Testis (tissue), 2 donors: ENCODE measurements at regions not wholly inside any gene's neighbourhood (a gene's known extent, or its start where the extent isn't known, plus 50 kb on each side); places are given as distances from the start of the nearest gene placed in this dataset.

Source experiments
- DNase-seq: peaks from one replicate; pipeline ENCODE4 v3.0.0-alpha.2; 2019
- H3K27ac ChIP-seq, 2 donors: fragments of 200-600 bp; sonication (generic); one replicate each; pipeline ENCODE4 v1.5.1; 2019
- H3K27me3 ChIP-seq: fragments of 200-600 bp; sonication (generic); one replicate; pipeline ENCODE4 v1.5.1; 2019
- H3K36me3 ChIP-seq: fragments of 200-600 bp; sonication (generic); one replicate; pipeline ENCODE4 v1.5.1; 2017; ENCODE audit warnings: low read depth; ENCODE audit errors: missing control alignments
- H3K4me1 ChIP-seq: fragments of 200-600 bp; sonication (generic); one replicate; pipeline ENCODE4 v1.5.1; 2019
- H3K4me3 ChIP-seq, 2 donors: fragments of 200-600 bp; sonication (generic); one replicate each; pipeline ENCODE4 v1.5.1; 2017 to 2019
- H3K9me3 ChIP-seq: fragments of 200-600 bp; sonication (generic); one replicate; pipeline ENCODE4 v1.5.1; 2017
- CTCF ChIP-seq, 3 experiments: fragments of 450-650 bp in 2 of 3; fragments of 200-600 bp in 1 of 3; sonication (generic) in 1 of 3; IDR thresholded peaks; one replicate each; pipeline ENCODE4 v1.5.1; 2016 to 2019; ENCODE audit warnings: antibody characterized with exemption in 3 of 3, mild to moderate bottlenecking in 2 of 3, moderate library complexity in 1 of 3
- POLR2A ChIP-seq: fragments of 450-650 bp; IDR thresholded peaks from one replicate; pipeline ENCODE4 v1.6.1; 2017; ENCODE audit warnings: antibody characterized with exemption, mild to moderate bottlenecking, moderate library complexity
- WGBS, 2 donors: methylation state at CpG; one replicate each; pipeline ENCODE4 v1.1.5; 2018; 5-methylcytosine and 5-hydroxymethylcytosine counted together
- intact Hi-C: fragments of 100-400 bp; cut with DNase I; formaldehyde crosslinking; loops from one replicate; pipeline ENCODE4 v1.15.1; 2023; ENCODE audit warnings: low total_unique reads

DNA sequence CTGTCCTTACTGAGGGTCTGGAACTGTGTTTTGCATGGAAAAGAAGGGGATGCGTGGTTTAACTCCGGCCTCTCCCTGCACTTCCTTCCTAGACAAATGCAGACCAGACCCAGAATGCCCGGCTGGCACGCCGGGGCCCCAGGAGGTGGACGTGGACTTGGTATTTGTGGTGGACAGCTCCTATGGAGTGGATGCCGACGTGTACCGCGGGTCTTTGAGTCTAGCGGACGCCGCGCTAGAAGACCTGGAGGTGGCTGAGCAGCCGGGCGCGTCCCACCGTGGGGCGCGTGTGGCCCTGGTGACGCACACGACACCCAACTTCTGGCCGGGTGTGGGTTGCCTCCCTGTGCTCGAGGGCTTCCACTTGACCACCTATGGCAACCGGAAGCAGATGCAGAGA lies 81.8 kb upstream of the COL6A5 start:
- DNase-seq = no peak
- intact Hi-C loops = no loop called here
- Histone ChIP-seq H3K9me3 (no peaks in the 10 kb centered on the region), H3K4me3 (peak overlapping the region in 1 of 2 donors; percentile 1), H3K27me3 (no peaks in the 10 kb centered on the region), H3K27ac (no peak overlapping the region), H3K4me1 (peaks cover 3% of the 10 kb centered on the region), H3K36me3 (no peaks in the 10 kb centered on the region)
- no peak for TF ChIP-seq CTCF (IDR thresholded peaks at IDR 0.05)
- TF ChIP-seq POLR2A = no peak
- WGBS, 2 donors = 70 to 81% methylated on average over 17 to 25 of the region's 25 CpGs

DNA sequence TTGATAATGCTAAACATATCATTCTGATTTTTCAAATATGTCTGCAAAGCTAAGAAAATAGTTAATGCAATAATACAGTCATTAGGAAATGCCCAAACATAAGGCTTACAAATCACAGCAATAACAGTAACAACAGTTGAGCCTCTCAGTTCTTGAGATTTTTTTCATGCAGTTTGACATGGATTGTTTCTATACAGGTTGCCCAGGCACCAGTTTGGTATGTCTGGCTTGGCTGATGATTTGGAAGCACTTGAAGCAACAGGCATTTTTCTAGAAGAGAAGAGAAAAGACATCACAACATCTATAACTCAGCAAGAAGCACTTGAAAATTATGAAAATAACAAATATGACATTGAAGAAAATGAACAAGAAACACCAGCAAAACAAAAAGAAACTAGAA lies 78.7 kb upstream of the COL6A5 start:
- Histone ChIP-seq H3K4me1 (no peaks in the 10 kb centered on the region), H3K27ac (no peak overlapping the region), H3K4me3 (no peak overlapping the region), H3K36me3 (no peaks in the 10 kb centered on the region), H3K9me3 (no peaks in the 10 kb centered on the region), H3K27me3 (no peaks in the 10 kb centered on the region)
- intact Hi-C loops = no loop called here
- no peak for DNase-seq
- TF ChIP-seq POLR2A (no peak), CTCF (IDR thresholded peaks at IDR 0.05) (no peak)

- DNase-seq = peak; percentile 47
- TF ChIP-seq CTCF (IDR thresholded peaks at IDR 0.05) = peak; percentile 46 to 85 (median 81)
- TF ChIP-seq POLR2A = no peak
- no peaks in the 10 kb centered on the region for H3K27me3 ChIP-seq
- no peaks in the 10 kb centered on the region for H3K36me3 ChIP-seq
- H3K27ac ChIP-seq = no peak overlapping the region
- intact Hi-C loops = no loop called here
- 7 to 10% methylated on average over 8 of the region's 8 CpGs for WGBS, 2 donors
- H3K4me3 ChIP-seq = no peak overlapping the region
- H3K4me1 ChIP-seq = peaks cover 6% of the 10 kb centered on the region
- no peaks in the 10 kb centered on the region for H3K9me3 ChIP-seq
Observed at GRCh38 chr3:130276203-130276803, 69.2 kb upstream of the COL6A5 start.

DNA sequence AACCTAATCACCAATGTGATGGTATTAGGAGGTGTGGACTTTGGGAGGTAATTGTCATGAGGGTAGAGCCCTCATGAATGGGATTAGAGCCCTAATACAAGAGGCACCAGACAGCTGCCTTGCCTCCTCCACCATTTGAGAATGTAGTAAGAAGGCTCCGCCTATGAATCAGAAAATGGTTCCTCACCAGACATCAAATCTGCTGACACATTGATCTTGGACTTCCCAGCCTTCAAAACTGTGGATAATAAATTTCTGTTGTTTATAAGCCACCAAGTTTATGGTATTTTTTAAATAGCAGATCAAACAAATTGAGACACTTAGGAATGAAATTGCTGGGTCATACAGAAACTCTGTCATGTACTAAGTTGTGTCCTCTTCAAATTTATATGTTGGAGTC lies 56.8 kb upstream of the COL6A5 start:
- 89 to 92% methylated on average over 1 of the region's 1 CpG for WGBS, 2 donors
- Histone ChIP-seq H3K9me3 (no peaks in the 10 kb centered on the region), H3K4me1 (no peaks in the 10 kb centered on the region), H3K4me3 (no peak overlapping the region), H3K27ac (no peak overlapping the region), H3K27me3 (no peaks in the 10 kb centered on the region), H3K36me3 (no peaks in the 10 kb centered on the region)
- no peak for DNase-seq
- TF ChIP-seq POLR2A = no peak
- TF ChIP-seq CTCF (IDR thresholded peaks at IDR 0.05) = no peak
- intact Hi-C loops = no loop called here

DNA sequence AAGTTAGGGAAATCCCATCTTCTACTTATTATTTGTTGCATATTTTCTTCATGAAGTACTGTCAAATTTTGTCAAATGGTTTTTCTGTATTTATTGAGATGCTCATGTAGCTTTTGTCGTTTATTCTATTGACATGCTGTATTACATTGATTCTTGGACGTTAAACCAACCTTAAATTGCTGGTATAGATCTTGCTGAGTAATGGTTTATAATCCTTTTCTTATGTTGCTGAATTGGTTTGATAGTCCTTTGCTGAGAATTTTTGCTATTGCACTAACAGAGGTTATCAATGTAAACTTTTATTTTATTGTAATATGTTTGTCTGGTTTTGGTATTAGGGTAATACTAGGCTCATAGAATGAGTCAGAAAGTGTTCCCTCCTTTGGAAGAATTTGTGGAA lies 54.3 kb upstream of the COL6A5 start:
- Histone ChIP-seq H3K4me3 (no peak overlapping the region), H3K36me3 (no peaks in the 10 kb centered on the region), H3K27ac (no peak overlapping the region), H3K27me3 (no peaks in the 10 kb centered on the region), H3K4me1 (no peaks in the 10 kb centered on the region), H3K9me3 (no peaks in the 10 kb centered on the region)
- DNase-seq = no peak
- WGBS, 2 donors = 90 to 95% methylated on average over 2 of the region's 2 CpGs
- intact Hi-C loops = no loop called here
- TF ChIP-seq POLR2A (no peak), CTCF (IDR thresholded peaks at IDR 0.05) (no peak)
